HepG2 (cell line): ENCODE measurements at regions not wholly inside any gene's neighbourhood (a gene's known extent, or its start where the extent isn't known, plus 50 kb on each side); places are given as distances from the start of the nearest gene placed in this dataset.

Experiments
- AKAP8 ChIP-seq: sonication (generic); formaldehyde crosslinking; IDR thresholded peaks from 2 replicates; pipeline ENCODE4 v1.5.1; 2020; ENCODE audit warnings: mild to moderate bottlenecking, missing genetic modification reagents
- GFI1 ChIP-seq: sonication (generic); formaldehyde crosslinking; IDR thresholded peaks from 2 replicates; pipeline ENCODE4 v1.5.0; 2020; ENCODE audit warnings: missing genetic modification reagents, mild to moderate bottlenecking, borderline replicate concordance
- GMEB1 ChIP-seq: sonication (generic); formaldehyde crosslinking; IDR thresholded peaks from 2 replicates; pipeline ENCODE4 v1.5.1; 2020; ENCODE audit warnings: missing genetic modification reagents, mild to moderate bottlenecking, borderline replicate concordance
- HMGXB4 ChIP-seq, 2 experiments: sonication (generic) in 1 of 2; formaldehyde crosslinking in 1 of 2; IDR thresholded peaks; 2 replicates each; pipeline versions ENCODE4 v1.4.0 to v1.6.1; 2018 to 2020; ENCODE audit warnings: missing genetic modification reagents in 2 of 2, borderline replicate concordance in 1 of 2, low read depth in 1 of 2, mild to moderate bottlenecking in 1 of 2, missing biosample characterization in 1 of 2
- NONO ChIP-seq, 2 experiments: fragments of 450-650 bp in 1 of 2; sonication (generic) in 1 of 2; formaldehyde crosslinking in 1 of 2; IDR thresholded peaks in 1 of 2; conservative IDR thresholded peaks in 1 of 2; 2 replicates each; pipeline versions ENCODE4 v1.6.1 to v1.8.0; 2017 to 2022; ENCODE audit warnings: mild to moderate bottlenecking in 1 of 2, missing genetic modification reagents in 1 of 2, moderate library complexity in 1 of 2
- RBAK ChIP-seq: sonication (generic); formaldehyde crosslinking; IDR thresholded peaks from 2 replicates; pipeline ENCODE4 v1.5.1; 2020; ENCODE audit warnings: mild to moderate bottlenecking, missing genetic modification reagents
- THAP9 ChIP-seq: sonication (generic); formaldehyde crosslinking; IDR thresholded peaks from 2 replicates; pipeline ENCODE4; 2020; ENCODE audit warnings: missing genetic modification reagents, mild to moderate bottlenecking, borderline replicate concordance
- ZNF251 ChIP-seq: sonication (generic); formaldehyde crosslinking; IDR thresholded peaks from 2 replicates; pipeline ENCODE4 v1.9.0; 2021; ENCODE audit warnings: mild to moderate bottlenecking, missing genetic modification reagents
- ZNF318 ChIP-seq: sonication (generic); formaldehyde crosslinking; IDR thresholded peaks from 2 replicates; pipeline ENCODE4 v1.4.0; 2020; ENCODE audit warnings: mild to moderate bottlenecking, missing genetic modification reagents
- ZNF605 ChIP-seq: sonication (generic); formaldehyde crosslinking; IDR thresholded peaks from 2 replicates; pipeline ENCODE4 v1.8.0; 2022; ENCODE audit warnings: mild to moderate bottlenecking, missing genetic modification reagents
- ZNF841 ChIP-seq: sonication (generic); formaldehyde crosslinking; IDR thresholded peaks from 2 replicates; pipeline ENCODE4 v1.8.1; 2023; ENCODE audit warnings: missing genetic modification reagents, borderline replicate concordance

DNA sequence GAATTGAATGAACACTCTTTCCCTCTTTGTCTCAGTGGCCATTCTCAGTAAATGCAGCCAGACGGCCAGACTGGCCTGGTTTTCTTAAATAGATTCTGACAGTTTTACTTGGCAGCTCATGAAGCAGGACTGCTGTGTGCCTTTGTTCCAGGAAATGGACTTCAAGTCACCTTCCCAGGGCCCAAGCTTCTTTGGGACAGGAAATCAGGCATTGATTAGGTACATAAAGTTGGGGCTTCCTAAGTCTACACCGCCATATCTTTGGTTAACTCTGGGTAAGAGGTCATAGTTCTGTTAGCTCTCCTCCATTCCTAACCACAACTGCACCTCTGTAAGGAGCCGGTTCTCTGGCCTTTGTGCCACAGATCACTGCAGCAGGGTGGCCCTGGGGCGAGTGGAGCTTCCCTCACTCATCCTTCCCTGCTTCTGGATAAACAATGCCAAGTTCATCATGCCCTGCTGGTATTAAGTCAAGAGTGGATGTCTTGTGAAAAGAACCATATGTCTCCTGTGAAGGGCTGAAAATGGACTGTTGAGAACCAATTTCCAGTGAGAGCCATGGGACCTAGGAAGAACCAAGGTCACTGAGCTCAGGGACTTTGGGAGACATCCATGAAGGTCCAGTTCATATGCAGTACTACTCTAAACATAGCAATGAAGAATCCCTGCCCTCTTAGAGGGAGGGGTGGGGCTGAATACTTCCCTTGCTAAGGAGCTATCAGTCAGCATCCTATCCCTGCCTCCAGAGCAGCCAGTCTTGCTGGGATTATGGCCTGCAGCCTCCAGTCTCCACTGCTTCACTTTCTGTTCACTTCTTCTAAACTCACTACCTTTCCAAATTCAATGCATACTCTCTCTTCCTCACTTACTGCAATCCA, 122.6 kb upstream of the XPO1 start (continued):
- no peak for TF ChIP-seq ZNF318 (CRISPR knock-in tag)
- TF ChIP-seq GMEB1 (CRISPR knock-in tag), result no peak
- no peak for TF ChIP-seq ZNF841 (CRISPR knock-in tag)
- no peak for TF ChIP-seq HMGXB4 (CRISPR knock-in tag; IDR thresholded peaks at IDR 0.05; ENCODE audit: borderline replicate concordance in 1 of 2, low read depth in 1 of 2)
- TF ChIP-seq NONO (IDR thresholded peaks at IDR 0.05), result no peak
- peak; percentile 19; the same call in 1 of the 2 replicates for TF ChIP-seq NONO (CRISPR knock-in tag; conservative IDR thresholded peaks at IDR 0.05)
- no peak for TF ChIP-seq AKAP8 (CRISPR knock-in tag)
- peak; percentile 61; the same call in 1 of the 2 replicates for TF ChIP-seq ZNF605 (CRISPR knock-in tag)
- TF ChIP-seq ZNF251 (CRISPR knock-in tag), result no peak
- TF ChIP-seq GFI1 (CRISPR knock-in tag), result 0 out of 2 replicates have a peak, but pooled peaks have one; percentile 27
- TF ChIP-seq THAP9 (CRISPR knock-in tag), result no peak
- no peak for TF ChIP-seq RBAK (CRISPR knock-in tag)
